Right lobe of liver (tissue), 4 donors: ENCODE measurements at regions not wholly inside any gene's neighbourhood (a gene's known extent, or its start where the extent isn't known, plus 50 kb on each side); places are given as distances from the start of the nearest gene placed in this dataset.

ENCODE experiments used
- POLR2A ChIP-seq: fragments of 450-650 bp; IDR thresholded peaks from one replicate; pipeline ENCODE4 v1.6.1; 2017; ENCODE audit warnings: antibody characterized with exemption, mild to moderate bottlenecking
- TF ChIP-seq, protein P1 (sequence below), 4 donors: fragments of 200-600 bp in 3 of 4; fragments of 450-650 bp in 1 of 4; IDR thresholded peaks; one replicate each; pipeline versions ENCODE4 v1.5.1 to v1.8.0; 2016 to 2022; ENCODE audit warnings: antibody characterized with exemption in 4 of 4, mild to moderate bottlenecking in 2 of 4
- donor health status: DM: no; HTN: no; CAD: no.
- donor health status: DM: no; HTN: no; CAD: no.
- donor health status: DM: no; HTN: yes; CAD: no.

DNA sequence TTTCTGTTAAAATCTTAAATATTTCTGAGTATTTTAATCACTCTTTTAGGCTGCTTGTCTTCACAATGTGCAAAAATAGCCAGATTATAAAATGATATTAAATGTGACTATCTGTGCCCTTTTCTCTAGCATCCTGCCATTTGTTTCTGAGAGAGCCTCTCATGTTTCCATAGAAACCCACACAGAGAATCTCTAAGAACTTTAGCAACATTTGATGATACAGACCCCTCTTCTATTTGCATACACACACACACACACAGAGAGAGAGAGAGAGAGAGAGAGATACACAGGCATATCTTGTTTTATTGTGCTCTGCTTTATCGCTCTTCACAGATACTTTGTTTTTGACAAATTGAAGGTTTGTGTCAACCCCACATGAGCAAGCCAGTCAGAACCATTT, 134.5 kb upstream of the DDX18 start:
- no peak for TF ChIP-seq POLR2A
- TF ChIP-seq, protein P1, sequence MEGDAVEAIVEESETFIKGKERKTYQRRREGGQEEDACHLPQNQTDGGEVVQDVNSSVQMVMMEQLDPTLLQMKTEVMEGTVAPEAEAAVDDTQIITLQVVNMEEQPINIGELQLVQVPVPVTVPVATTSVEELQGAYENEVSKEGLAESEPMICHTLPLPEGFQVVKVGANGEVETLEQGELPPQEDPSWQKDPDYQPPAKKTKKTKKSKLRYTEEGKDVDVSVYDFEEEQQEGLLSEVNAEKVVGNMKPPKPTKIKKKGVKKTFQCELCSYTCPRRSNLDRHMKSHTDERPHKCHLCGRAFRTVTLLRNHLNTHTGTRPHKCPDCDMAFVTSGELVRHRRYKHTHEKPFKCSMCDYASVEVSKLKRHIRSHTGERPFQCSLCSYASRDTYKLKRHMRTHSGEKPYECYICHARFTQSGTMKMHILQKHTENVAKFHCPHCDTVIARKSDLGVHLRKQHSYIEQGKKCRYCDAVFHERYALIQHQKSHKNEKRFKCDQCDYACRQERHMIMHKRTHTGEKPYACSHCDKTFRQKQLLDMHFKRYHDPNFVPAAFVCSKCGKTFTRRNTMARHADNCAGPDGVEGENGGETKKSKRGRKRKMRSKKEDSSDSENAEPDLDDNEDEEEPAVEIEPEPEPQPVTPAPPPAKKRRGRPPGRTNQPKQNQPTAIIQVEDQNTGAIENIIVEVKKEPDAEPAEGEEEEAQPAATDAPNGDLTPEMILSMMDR (IDR thresholded peaks at IDR 0.05): no peak
